HG03108 (cell line): ENCODE measurements at regions not wholly inside any gene's neighbourhood (a gene's known extent, or its start where the extent isn't known, plus 50 kb on each side); places are given as distances from the start of the nearest gene placed in this dataset.

Experiments
- ATAC-seq: cut with Tn5 transposase; IDR thresholded peaks from one replicate; pipeline ENCODE4 v1.9.1; 2021; ENCODE audit warnings: moderate library complexity; ENCODE audit not compliant: unreplicated experiment

DNA sequence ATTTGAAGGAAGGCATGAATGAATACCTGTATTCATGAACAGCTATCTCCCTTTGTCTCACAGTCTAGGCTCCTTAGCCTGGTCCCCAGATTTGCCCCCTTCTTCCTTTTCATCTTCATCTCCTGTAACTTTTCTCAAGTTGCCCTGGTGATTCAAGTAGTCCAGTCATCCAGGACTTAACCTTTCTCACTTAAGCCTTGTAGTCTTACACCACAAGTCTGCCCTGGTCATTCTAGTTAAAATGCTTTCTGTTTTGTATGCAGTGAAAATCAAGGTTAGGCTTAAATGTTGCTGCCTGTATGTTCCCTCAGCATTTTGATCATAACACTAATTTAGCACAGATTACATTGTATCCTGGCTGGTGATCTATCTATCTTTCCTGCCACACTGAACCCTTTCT is 58.5 kb upstream of the SLC7A11 start:
- no peak for ATAC-seq

DNA sequence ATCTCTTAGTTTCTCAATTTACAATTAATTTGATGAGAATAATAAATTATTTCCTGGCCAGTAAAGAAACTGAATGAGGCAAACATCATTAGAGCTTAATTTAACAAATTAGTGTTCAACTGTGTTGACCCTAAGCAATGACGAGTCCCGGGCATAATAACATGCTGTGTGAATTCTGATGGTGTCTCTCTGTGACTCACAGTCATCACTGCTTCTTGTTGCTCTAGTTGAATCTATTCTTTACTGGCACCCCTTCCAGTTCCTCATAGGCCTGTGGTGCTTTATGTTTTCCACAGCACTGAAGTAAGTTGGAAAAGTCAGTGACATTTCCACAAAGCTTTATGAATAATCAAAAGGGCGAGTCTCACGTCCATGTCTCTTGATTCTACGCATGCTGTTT is 57.7 kb upstream of the SLC7A11 start:
- ATAC-seq: no peak

DNA sequence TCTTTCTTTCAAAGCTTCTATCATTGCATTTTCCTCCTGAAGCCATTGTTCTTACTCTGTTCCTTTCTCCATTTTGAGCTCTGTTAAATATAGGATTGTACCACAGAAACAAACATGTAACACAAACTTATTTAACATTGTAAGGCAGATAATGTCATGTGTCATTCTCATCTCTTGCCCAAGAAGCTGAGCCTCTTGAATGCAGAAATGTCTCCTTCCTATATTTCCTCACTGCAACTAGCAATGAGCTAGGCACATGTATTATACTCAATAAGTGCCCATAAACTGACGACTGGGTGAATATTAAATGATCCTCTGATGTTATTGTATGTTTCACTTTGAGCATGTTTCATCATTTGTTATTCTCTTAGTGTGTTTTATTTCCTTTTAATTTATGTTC is 56.7 kb upstream of the SLC7A11 start:
- no peak for ATAC-seq

DNA sequence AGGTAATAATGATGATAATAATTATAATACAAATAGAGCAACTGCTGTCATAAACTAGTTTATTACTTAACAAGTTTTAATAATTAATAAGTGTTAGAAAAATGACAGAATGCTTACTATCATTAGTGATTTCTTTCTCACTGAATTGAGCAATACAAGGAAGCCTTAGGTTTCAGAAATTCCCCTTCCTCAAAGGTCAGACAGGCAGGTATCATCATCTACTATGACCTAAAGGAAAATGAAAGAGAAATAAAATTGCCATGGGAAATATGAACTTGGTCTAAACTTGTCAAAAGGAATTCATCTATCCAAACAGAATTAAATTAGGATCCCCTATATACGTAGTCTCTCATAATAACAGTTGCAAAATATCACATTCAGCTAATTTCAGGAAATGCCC is 56.3 kb upstream of the SLC7A11 start:
- no peak for ATAC-seq

DNA sequence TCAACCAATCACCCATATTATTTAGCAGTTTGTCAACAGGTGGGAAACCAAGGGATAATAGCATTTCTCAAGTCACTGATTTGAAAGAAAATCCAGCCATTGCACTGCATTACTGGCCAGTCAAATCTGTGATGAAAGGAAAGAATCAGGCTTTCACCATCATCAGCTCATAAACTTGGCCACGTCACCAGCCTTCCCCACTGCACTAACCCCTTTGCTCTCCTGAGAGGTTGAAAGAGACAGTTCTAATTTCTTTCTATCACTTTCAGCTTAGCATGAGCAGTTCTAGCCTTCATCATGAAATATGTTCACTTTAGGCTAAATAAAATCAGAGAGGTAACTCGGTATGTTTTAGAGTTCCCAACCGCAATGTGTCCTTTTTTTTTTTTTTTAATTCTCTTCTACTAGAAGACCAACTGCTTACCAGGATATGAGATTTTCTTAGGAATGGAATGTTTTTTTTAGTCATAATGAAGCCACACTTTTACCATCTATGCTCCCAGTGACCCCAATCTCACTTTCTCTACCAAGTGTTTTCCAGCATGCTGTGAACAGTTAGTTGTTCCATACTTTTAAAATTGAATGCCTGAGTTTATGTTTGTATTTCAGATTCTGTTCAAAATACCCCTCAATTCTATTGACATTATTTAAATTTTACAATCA is 55.7 kb upstream of the SLC7A11 start:
- ATAC-seq: no peak

DNA sequence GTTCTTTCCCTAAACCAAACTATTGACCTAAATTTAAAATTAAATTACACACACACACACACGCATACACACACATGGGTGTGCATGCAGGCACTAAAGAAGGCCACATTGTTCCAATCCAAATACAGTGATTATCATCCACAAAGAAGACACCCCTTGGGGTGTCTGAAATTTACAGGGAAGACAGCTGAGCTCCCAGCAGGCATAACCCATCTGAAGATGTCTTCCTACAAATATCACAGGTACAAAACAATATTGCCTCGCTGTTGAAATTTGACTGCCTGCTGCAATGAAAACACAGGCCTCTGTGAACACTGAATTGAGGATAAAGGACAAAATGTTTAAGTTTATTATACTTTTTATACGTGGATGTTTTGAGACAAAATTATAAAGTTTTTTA is 50.2 kb upstream of the SLC7A11 start:
- ATAC-seq: no peak
